NCI-H1092 treated with DMSO at 0.1 percent for 48 hours (cell line): ENCODE measurements at regions not wholly inside any gene's neighbourhood (a gene's known extent, or its start where the extent isn't known, plus 50 kb on each side); places are given as distances from the start of the nearest gene placed in this dataset.
"Not testable (repeated sequence)": the region's sequence is repeated elsewhere in the genome, so short reads cannot be mapped to it uniquely, and the experiment has no call there.

Experiments
- DNase-seq: peaks from one replicate; lab custom pipeline; 2025; lab: John Stamatoyannopoulos, UW

DNA sequence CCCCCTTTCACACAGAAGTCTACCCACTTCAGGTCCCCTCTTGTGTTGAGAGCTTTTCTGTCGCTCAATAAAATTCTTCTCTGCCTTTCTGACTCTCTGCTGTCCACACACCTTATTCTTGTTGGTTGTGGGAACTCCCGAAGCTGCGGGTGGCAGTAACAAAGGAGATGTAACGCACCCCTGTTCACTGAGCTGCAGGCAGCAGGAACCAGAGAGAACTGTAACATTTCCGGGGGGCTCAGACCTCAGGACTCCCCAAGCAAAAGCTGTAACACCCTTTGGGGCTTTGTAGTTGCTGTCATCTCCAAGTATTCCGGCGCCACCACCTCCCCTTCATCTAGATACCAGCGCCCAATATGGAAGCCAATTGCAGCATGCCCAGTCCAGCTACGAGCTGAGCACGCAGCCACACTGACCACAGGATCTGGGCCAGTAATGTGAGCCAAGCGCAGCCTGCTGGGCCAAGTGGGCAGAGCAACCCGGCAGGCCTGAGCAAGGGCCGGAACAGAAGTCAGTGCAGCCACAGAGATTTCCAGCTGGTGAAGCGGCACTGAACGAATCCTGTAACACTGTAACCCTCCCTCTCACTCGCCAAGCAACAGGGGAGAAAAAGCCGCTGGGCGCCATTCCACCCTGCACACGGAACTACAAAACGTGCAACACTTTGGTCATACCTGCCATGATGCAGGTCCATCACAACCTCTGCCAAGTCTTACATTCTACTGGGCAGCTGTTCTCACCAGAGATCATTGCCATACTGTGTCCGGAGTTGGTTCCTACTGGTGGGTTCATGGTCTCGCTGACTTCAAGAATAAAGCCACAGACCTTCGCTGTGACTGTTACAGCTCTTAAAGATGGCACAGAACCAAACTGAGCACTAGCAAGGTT, 194.3 kb downstream of the SPATA31A6 start:
- DNase-seq, result not testable (repeated sequence)

DNA sequence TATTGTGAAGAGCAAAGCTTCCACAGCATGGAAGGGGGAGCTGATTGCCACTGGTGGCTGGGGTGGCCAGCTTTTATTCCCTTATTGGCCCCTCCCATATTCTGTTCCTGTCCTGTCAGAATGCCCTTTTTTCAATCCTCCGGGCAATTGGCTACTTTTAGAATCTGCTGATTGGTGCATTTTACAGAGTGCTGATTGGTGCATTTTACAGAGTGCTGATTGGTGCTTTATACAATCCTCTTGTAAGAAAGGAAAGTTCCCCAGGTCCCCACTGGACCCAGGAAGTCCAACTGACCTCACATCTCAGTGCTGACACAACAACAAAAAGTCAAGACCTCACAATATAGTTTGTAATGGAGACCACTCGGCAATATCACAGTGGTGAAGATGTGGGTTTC, 195.0 kb downstream of the SPATA31A6 start:
- no peak for DNase-seq

DNA sequence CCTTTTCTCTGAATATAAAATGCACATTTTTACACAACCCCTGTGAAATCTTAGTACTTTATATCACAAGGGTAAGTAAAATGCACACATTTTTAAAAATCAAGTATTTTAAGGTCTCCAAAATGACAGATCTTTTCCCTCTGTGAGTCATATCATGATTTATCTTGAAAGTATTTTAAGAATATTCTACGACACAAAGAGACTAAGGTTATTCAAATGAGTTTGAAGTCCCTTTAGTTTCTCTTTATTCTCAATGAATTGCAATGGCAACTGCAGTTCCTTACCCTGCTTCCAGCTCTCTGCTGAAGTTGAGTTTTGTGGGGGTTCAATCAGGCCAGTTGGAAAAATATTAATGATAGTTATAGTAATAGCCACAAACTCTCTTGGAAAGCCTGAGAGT, 196.1 kb downstream of the SPATA31A6 start:
- not testable (repeated sequence) for DNase-seq

DNA sequence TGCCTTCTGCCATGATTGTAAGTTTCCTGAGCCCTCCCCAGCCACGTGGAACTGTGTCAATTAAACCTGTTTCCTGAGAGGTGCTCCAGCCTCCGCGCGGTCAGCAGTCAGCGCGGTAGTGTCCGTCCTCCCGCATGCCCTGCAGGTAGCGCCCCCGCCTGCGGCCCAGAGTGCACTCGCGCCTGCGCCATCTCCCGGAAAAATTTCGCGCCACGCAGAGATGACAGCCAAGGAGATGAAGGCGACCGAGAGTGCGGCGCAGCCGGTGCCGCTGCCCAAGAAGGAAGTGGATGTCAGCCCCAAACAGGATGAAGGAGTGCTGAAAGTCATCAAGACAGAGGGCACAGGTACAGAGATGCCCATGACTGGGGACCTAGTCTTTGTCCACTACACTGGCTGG, 201.1 kb downstream of the SPATA31A6 start:
- not testable (repeated sequence) for DNase-seq

DNA sequence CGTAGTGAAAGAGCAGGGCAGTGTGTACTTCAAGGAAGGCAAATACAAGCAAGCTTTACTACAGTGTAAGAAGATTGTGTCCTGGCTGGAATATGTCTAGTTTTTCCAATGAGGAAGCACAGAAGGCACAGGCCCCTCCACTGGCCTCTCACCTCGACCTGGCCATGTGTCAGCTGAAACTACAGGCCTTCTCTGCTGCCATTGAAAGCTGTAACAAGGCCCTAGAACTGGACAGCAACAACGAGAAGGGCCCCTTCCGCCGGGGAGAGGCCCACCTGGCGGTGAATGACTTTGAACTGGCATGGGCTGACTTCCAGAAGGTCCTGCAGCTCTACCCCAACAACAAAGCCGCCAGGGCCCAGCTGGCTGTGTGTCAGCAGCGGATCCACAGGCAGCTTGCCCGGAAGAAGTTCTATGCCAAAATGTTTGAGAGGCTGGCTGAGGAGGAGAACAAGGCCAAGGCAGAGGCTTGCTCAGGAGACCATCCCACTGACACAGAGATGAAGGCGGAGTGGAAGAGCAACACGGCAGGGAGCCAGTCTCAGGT, 202.2 kb downstream of the SPATA31A6 start:
- DNase-seq, result not testable (repeated sequence)

DNA sequence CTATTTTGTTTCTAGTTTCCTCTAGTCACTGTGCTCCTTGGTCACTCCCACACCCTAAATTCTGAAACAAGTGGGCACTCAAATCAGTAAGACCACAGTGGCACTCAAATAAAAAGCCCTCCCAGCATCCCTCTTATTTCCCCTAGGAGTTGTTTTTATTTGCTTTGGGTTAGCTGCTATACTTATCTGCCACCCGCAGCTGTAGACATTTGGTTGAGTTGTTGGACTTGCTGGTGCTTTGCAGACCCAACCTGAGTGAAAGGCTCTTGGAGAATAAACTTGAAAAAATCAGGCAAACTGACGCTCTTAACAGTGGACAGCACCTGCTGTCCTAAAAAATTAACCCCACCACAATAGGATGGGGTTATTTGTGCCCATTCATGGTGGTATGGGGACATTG, 203.0 kb downstream of the SPATA31A6 start:
- DNase-seq, result no peak

DNA sequence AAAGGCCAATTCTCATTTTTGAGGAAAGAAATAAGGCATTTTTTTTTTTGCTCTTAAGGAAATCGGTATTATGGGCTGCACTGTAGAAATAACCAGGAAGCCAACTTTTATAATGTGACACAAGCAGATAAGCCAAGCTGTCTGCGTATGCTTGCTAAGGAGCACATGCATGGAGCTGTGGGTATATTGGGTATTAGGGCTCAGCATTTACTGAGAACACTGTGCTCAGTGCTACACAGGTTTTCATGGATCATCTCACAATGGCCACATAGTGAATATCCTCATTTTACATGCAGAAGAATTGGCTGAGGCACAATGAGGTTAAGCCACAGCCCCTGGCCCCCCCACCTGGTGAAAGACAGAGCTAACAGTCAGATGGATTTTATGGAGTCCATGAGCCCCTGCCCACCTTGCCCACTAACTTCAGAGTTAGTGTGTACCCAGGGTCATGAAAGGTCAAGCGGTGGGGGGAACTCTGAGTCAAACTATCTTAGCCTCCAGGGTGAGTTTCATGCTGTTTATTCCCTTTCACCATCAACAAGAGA, 204.8 kb downstream of the SPATA31A6 start:
- DNase-seq, result no peak

DNA sequence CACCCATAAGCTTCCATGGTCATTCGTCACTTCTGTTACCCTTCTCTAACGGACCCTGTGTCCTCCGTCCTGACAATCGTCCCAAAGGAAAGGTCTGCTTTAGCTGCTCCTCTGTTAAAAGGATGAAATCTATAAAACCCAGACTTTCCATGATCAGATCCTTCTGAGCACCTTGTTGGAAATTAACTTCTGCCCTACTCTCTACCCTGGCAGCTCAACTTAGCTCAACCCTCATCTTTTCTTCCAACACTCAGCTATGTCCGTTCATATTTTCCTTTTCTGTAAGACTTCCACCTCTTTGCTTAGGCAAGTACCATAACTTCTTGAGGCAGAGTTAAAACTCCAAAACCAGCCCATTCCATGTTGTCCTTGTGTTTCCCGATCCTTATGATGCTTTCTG, 205.4 kb downstream of the SPATA31A6 start:
- no peak for DNase-seq

DNA sequence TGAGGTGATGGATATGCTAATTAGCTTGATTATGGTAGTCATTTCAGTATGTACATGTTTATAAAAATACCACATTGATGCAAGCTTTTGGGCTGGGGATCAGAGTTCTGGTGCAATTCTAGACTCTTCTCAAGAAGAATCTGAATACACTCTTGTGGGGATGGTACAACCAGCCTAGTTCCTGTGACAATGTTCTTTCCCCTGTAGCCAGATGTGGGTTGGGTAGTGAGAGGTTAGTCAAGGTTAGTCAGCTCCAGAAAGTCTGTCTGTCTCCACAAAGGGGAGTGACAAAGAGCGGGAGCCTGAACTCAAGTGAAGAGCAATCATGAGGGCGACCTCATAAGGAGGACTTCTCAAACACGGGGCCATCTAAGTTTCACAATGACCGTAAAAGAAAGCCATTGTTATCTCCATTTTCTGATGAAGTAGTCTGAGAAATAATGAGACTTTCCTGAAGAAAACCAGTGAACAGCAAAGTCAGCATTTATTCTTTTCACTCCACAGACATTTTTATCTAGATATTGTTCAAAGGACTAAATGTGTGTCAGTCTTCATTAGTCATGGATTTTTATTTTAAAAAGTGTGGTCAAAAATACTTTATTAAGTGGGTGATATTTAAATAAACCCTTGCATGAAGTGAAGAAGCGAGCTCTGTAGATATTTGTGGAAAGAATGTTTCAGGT, 209.5 kb downstream of the SPATA31A6 start:
- not testable (repeated sequence) for DNase-seq

DNA sequence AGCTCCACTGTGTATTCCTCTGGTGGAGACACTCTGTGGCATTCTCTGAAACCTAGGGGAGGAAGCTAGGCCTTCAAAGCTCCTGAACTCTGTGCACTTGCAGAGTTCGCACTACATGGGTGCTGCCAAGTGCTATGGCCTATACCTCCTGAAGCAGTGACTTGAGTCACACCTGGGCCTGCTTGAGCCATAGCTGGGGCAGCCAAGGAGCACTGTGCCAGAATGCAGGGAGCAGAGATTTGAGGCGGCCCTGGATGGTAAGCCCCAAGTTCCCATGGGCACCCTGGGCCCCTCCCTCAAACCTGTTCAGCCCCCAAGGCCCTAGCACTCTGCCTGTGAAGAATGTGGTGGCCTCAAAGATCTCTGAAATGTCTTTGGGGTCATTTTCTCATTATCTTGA, 212.9 kb downstream of the SPATA31A6 start:
- DNase-seq, result no peak

DNA sequence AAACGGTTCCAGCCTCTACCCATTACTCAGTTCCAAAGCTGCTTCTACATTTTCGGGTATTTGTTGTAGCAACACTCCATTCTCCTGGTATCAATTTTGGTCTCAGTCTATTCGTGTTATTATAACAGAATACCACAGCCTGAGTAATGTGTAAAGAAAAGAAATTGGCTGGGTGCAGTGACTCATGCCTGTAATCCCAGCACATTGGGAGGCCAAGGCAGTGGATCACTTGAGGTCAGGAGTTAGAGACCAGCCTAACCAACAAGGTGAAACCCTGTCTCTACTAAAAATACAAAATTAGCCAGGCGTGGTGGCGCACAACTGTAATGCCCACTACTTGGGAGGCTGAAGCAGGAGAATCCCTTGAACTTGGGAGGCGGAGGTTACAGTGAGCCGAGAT, 213.9 kb downstream of the SPATA31A6 start:
- DNase-seq, result not testable (repeated sequence)

DNA sequence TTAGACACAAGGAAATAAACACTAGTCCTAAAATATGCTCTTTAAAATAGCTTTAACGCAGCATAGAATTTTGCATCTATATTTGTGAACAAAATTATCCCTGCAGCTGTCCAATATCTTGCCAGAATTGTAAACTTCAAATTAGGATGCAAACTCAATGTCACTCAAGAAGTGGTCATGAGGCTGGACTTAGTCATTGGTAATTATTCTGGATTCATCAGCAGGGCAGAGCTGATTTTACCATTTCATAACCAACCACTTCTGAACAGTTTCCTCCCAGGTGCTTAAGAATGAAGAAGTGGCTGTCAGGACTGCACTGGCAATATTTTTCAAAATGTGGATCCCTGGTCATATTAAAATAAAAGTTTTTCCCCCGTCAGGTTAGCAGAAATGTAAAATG, 219.5 kb downstream of the SPATA31A6 start:
- DNase-seq, result not testable (repeated sequence)

DNA sequence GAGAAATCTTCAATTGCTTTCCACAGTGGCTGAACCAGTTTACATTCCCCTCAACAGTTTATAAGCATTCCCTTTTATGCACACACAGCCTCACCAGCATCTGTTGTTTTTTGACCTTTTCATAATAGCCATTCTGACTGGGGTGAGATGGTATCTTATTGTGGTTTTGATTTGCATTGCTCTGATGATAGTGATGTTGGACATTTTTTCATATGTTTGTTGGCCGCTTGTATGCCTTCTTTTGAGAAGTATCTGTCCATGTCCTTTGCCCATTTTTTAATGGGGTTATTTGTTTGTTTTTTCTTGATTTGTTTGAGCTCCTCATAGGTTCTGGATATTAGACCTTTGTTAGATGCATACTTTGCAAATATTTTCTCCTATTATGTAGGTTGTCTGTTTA, 226.1 kb downstream of the SPATA31A6 start:
- DNase-seq, result not testable (repeated sequence)

DNA sequence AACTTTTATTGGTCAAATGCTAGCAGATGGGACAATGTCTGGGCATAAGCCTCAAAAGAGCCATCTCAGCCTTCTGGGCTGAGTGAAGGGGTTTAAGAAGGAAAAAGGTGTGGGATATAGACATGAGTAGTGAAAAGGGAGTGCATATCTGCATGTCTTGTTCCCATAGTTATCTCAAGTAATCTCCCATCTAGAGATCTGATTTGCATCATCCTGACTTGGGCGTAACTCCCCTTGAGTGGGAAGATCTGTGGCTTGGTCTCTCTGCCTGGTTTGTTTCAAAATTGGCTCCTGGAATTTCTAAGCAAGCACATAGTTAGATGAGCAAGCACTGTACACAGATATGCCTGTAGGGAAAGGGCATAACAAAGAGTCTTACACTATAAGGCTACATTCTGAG, 228.9 kb downstream of the SPATA31A6 start:
- not testable (repeated sequence) for DNase-seq

DNA sequence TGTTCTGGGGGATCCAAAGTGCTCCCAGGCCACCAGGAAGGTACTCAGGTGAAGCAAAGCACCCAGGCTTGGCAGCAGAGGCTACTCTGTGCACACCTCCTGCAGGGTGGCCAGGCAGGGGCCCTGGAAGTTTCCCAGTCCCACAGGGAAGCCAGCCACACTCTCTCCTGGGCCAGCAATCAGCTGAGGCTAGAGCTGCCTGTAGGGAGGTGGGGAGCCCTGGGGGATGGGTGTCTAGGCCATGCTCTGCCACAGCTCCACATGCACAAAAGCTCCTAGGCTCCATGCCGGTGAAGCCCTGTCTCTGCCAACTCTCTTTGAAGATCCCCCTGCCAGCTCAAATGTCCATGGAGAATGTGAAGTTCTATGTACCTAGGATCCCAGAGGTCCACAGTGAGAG, 231.4 kb downstream of the SPATA31A6 start:
- not testable (repeated sequence) for DNase-seq

DNA sequence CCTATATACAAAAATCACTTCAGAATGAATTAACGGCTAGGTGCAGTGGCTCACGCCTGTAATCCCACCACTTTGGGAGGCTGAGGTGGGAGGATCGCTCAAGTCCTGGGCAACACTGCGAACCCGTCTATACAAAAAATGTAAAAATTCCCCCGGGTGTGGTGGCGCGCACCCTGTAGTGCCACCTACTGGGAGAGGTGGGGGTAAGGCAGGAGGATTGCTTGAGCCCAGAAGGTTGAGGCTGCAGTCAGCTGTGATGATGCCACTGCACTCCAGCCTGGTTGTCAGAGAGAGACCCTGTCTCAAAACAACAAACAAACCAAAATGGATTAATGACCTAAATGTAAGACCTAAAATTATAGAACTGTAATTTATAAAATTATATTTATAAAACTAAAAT, 236.2 kb downstream of the SPATA31A6 start:
- not testable (repeated sequence) for DNase-seq

DNA sequence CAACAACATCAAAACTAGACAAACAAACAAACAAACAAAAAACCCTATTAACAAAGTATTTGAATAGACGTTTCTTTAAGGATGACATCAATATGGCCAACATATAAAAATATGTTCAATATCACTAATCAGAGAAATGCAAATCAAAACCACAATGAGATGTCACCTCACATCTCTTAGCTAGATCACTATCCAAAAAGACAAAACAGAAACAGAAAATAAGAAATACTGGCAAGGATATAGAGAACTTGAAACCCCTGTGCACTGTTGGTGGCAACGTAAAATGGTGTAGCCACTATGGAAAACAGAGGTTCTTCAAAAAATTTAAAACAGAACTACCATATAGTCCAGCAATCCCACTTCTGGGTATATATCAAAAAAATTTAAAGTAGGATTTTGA, 236.9 kb downstream of the SPATA31A6 start:
- DNase-seq, result not testable (repeated sequence)

DNA sequence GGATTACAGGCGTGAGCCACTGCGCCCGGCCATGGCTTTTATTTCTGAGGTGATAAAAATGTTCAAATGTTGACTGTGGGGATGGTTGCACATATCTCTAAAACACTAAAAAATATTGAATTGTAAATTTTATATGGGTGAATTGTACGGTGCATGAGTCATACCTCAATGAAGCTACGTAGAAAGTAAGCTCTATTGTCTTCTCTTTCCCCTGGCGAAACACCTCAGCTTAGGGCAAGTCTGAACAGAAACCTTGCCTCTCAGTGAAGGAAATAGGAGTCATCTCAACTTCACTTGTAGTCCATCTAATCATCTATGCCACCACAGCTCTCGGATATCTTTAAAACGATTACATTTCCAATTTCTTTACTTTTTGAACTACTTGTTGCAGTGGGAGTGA, 238.2 kb downstream of the SPATA31A6 start:
- DNase-seq, result not testable (repeated sequence)

DNA sequence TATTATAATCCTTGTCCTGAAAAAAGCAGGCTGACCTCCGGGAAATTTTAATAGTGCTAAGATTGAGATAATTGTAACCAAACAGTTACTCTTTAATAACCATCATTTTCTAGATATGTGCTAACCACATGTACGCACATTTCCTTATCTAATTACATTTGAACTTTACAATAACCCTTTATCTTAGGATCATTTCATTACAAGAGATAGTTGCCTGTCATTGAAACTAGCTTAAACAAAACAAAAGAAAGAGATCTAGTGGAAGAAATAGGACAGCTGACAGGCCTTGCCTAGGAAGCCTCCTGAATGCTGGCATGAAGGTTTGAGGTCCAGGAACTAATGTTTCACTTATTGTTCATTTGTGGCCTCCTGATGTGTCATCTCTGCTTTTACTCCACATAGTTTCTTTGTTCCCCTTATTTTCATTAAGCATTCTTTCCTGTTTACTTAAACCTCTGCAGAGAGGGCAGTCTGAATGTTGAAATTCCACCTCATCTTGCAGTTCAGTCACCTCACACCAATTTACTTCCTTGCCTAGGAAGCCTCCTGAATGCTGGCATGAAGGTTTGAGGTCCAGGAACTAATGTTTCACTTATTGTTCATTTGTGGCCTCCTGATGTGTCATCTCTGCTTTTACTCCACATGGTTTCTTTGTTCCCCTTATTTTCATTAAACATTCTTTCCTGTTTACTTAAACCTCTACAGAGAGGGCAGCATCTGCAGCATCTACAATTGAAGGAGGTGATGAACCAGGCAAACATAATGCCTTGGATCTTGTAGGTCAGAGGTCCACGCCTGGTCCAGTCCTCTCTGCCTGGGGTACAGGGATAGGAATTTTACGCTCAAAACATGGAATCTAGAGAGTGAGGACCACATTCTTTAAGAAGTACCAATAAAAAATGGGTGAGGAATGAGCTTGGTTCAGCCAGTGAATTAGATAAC, 247.5 kb downstream of the SPATA31A6 start:
- not testable (repeated sequence) for DNase-seq

DNA sequence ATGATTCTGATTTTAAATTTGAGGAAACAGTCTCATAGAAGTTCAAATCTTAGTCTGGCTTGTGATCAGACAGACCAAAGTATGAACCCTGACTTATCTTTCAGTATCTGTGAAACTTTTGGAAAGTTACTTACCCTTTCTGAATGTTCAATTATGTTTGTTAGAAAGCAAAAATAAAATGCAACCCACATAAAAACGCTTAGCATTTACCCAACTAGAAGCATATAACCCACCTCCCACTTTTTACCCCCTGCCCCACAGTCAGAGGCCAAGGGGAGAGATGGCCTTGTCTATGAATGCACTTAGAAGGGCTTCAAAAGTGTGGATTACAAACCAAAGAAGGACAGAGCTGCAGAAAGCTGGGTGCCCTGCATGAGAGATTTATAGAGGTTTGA, 248.2 kb downstream of the SPATA31A6 start:
- DNase-seq, result not testable (repeated sequence)
